Type B pancreatic cell (in vitro differentiated cells): ENCODE measurements at regions not wholly inside any gene's neighbourhood (a gene's known extent, or its start where the extent isn't known, plus 50 kb on each side); places are given as distances from the start of the nearest gene placed in this dataset.

Experiments
- DNase-seq: peaks from one replicate; pipeline ENCODE4 v3.0.0; 2021; ENCODE audit warnings: mixed read lengths; ENCODE audit not compliant: unreplicated experiment; ENCODE audit errors: extremely low spot score
- H3K27ac Mint-ChIP-seq: 2 replicates; pipeline ENCODE4 v1.8.0; 2021; ENCODE audit warnings: mild to moderate bottlenecking, mixed read lengths
- H3K27me3 Mint-ChIP-seq: 2 replicates; pipeline ENCODE4 v1.8.0; 2021; ENCODE audit warnings: mixed read lengths
- H3K36me3 Mint-ChIP-seq: 2 replicates; pipeline ENCODE4 v1.8.0; 2021; ENCODE audit warnings: mixed read lengths
- H3K4me1 Mint-ChIP-seq: one replicate; pipeline ENCODE4 v1.8.0; 2021; ENCODE audit warnings: mixed read lengths; ENCODE audit not compliant: unreplicated experiment
- H3K4me3 Mint-ChIP-seq: 2 replicates; pipeline ENCODE4 v1.8.0; 2021; ENCODE audit warnings: mild to moderate bottlenecking, mixed read lengths
- H3K9me3 Mint-ChIP-seq: 2 replicates; pipeline ENCODE4 v1.8.0; 2021; ENCODE audit warnings: mixed read lengths
- CTCF ChIP-seq: fragments of 200-600 bp; sonication (generic); conservative IDR thresholded peaks from 2 replicates; pipeline ENCODE4 v1.5.0; 2021; ENCODE audit warnings: antibody characterized with exemption, mild to moderate bottlenecking

- Mint-ChIP-seq H3K4me1 (peaks cover 11% of the 10 kb centered on the region), H3K27ac (no peak overlapping the region), H3K4me3 (no peak overlapping the region), H3K9me3 (no peaks in the 10 kb centered on the region), H3K36me3 (no peaks in the 10 kb centered on the region), H3K27me3 (peaks cover 13% of the 10 kb centered on the region)
- DNase-seq = no peak
- no peak for TF ChIP-seq CTCF
Observed at GRCh38 chr1:217274416-217274815, 356.5 kb downstream of the GPATCH2 start.

GRCh38 chr1:217273866-217274265 lies 357.0 kb downstream of the GPATCH2 start:
- no peak overlapping the region for H3K27ac Mint-ChIP-seq
- no peaks in the 10 kb centered on the region for H3K36me3 Mint-ChIP-seq
- DNase-seq = no peak
- H3K4me1 Mint-ChIP-seq = peaks cover 11% of the 10 kb centered on the region
- no peaks in the 10 kb centered on the region for H3K9me3 Mint-ChIP-seq
- TF ChIP-seq CTCF = no peak
- peaks cover 13% of the 10 kb centered on the region for H3K27me3 Mint-ChIP-seq
- H3K4me3 Mint-ChIP-seq = no peak overlapping the region

GRCh38 chr1:217272385-217272784 lies 358.5 kb downstream of the GPATCH2 start:
- H3K4me3 Mint-ChIP-seq = no peak overlapping the region
- peaks cover 11% of the 10 kb centered on the region for H3K4me1 Mint-ChIP-seq
- DNase-seq = no peak
- no peak overlapping the region for H3K27ac Mint-ChIP-seq
- H3K36me3 Mint-ChIP-seq = no peaks in the 10 kb centered on the region
- H3K9me3 Mint-ChIP-seq = no peaks in the 10 kb centered on the region
- peaks cover 25% of the 10 kb centered on the region for H3K27me3 Mint-ChIP-seq
- TF ChIP-seq CTCF = no peak

- Mint-ChIP-seq H3K4me3 (no peak overlapping the region), H3K36me3 (no peaks in the 10 kb centered on the region), H3K9me3 (no peaks in the 10 kb centered on the region), H3K27ac (no peak overlapping the region), H3K27me3 (peaks cover 29% of the 10 kb centered on the region), H3K4me1 (no peaks in the 10 kb centered on the region)
- no peak for DNase-seq
- TF ChIP-seq CTCF = no peak
Observed at GRCh38 chr1:217270101-217270500, 360.8 kb downstream of the GPATCH2 start.

- Mint-ChIP-seq H3K27me3 (peaks cover 39% of the 10 kb centered on the region), H3K4me3 (no peak overlapping the region), H3K9me3 (no peaks in the 10 kb centered on the region), H3K4me1 (no peaks in the 10 kb centered on the region), H3K36me3 (no peaks in the 10 kb centered on the region), H3K27ac (no peak overlapping the region)
- no peak for DNase-seq
- no peak for TF ChIP-seq CTCF
Observed at GRCh38 chr1:217268058-217268457, 362.8 kb downstream of the GPATCH2 start.

- no peaks in the 10 kb centered on the region for H3K4me1 Mint-ChIP-seq
- H3K9me3 Mint-ChIP-seq = no peaks in the 10 kb centered on the region
- TF ChIP-seq CTCF = no peak
- H3K36me3 Mint-ChIP-seq = no peaks in the 10 kb centered on the region
- no peak for DNase-seq
- no peak overlapping the region for H3K27ac Mint-ChIP-seq
- H3K27me3 Mint-ChIP-seq = peaks cover 11% of the 10 kb centered on the region
- H3K4me3 Mint-ChIP-seq = no peak overlapping the region
Observed at GRCh38 chr1:217261636-217262035, 369.3 kb downstream of the GPATCH2 start.
